Smooth muscle cell (in vitro differentiated cells): ENCODE measurements at regions not wholly inside any gene's neighbourhood (a gene's known extent, or its start where the extent isn't known, plus 50 kb on each side); places are given as distances from the start of the nearest gene placed in this dataset.

Source experiments
- DNase-seq: peaks from one replicate; lab custom pipeline; 2025; ENCODE audit not compliant: unreplicated experiment; lab: John Stamatoyannopoulos, UW
- H2AFZ ChIP-seq: fragments of 200-600 bp; sonication (generic); 2 replicates; pipeline ENCODE4 v1.6.0; 2016; ENCODE audit warnings: antibody characterized with exemption, low read depth, mild to moderate bottlenecking
- H3F3A ChIP-seq: fragments of 200-600 bp; sonication (generic); 2 replicates; pipeline ENCODE4 v1.6.0; 2017; ENCODE audit warnings: antibody characterized with exemption, low read depth
- H3K27ac ChIP-seq: fragments of 200-600 bp; sonication (generic); 2 replicates; pipeline ENCODE4 v1.5.1; 2016; ENCODE audit warnings: low read depth, mild to moderate bottlenecking
- H3K27me3 ChIP-seq: fragments of 200-600 bp; sonication (generic); 2 replicates; pipeline ENCODE4 v1.6.1; 2016; ENCODE audit warnings: low read depth, mild to moderate bottlenecking
- H3K36me3 ChIP-seq: fragments of 200-600 bp; sonication (generic); 2 replicates; pipeline ENCODE4 v1.5.1; 2016; ENCODE audit warnings: low read depth
- H3K4me1 ChIP-seq: fragments of 200-600 bp; sonication (generic); 2 replicates; pipeline ENCODE4 v1.5.1; 2016; ENCODE audit warnings: low read depth
- H3K4me2 ChIP-seq: fragments of 200-600 bp; sonication (generic); 2 replicates; pipeline ENCODE4 v1.6.0; 2016; ENCODE audit warnings: mild to moderate bottlenecking
- H3K4me3 ChIP-seq: fragments of 200-600 bp; sonication (generic); 2 replicates; pipeline ENCODE4 v1.5.1; 2016; ENCODE audit warnings: mild to moderate bottlenecking
- H3K79me2 ChIP-seq: fragments of 200-600 bp; sonication (generic); 2 replicates; pipeline ENCODE4 v1.6.0; 2016; ENCODE audit warnings: low read depth, mild to moderate bottlenecking
- H3K9ac ChIP-seq: fragments of 200-600 bp; sonication (generic); 2 replicates; pipeline ENCODE4 v1.6.0; 2016; ENCODE audit warnings: low read depth
- H3K9me3 ChIP-seq: fragments of 200-600 bp; sonication (generic); replicated peaks from 2 replicates; pipeline ENCODE4 v1.5.1; 2016; ENCODE audit warnings: low read depth
- H4K20me1 ChIP-seq: fragments of 200-600 bp; sonication (generic); 2 replicates; pipeline ENCODE4 v1.6.0; 2016; ENCODE audit warnings: low read depth
- WGBS: methylation state at CpG from one replicate; pipeline ENCODE4 v1.1.7; 2016; ENCODE audit warnings: low lambda C conversion rate; 5-methylcytosine and 5-hydroxymethylcytosine counted together
- TF ChIP-seq, protein P1 (sequence below): fragments of 200-600 bp; sonication (generic); IDR thresholded peaks from 2 replicates; pipeline ENCODE4 v1.5.1; 2017; ENCODE audit warnings: borderline replicate concordance, mild to moderate bottlenecking, antibody characterized with exemption; ENCODE audit not compliant: insufficient read depth, poor library complexity, severe bottlenecking

- Histone ChIP-seq H3K4me2 (no peak overlapping the region), H3K27ac (no peak overlapping the region), H3K9me3 (no peaks in the 10 kb centered on the region), H3F3A (no peaks in the 10 kb centered on the region), H3K4me1 (no peaks in the 10 kb centered on the region), H3K9ac (no peak overlapping the region), H4K20me1 (no peaks in the 10 kb centered on the region), H3K4me3 (no peak overlapping the region), H3K27me3 (peaks cover 5% of the 10 kb centered on the region), H2AFZ (no peak overlapping the region), H3K36me3 (no peaks in the 10 kb centered on the region), H3K79me2 (no peaks in the 10 kb centered on the region)
- WGBS, result 81% methylated on average over 4 of the region's 4 CpGs
- TF ChIP-seq, protein P1, sequence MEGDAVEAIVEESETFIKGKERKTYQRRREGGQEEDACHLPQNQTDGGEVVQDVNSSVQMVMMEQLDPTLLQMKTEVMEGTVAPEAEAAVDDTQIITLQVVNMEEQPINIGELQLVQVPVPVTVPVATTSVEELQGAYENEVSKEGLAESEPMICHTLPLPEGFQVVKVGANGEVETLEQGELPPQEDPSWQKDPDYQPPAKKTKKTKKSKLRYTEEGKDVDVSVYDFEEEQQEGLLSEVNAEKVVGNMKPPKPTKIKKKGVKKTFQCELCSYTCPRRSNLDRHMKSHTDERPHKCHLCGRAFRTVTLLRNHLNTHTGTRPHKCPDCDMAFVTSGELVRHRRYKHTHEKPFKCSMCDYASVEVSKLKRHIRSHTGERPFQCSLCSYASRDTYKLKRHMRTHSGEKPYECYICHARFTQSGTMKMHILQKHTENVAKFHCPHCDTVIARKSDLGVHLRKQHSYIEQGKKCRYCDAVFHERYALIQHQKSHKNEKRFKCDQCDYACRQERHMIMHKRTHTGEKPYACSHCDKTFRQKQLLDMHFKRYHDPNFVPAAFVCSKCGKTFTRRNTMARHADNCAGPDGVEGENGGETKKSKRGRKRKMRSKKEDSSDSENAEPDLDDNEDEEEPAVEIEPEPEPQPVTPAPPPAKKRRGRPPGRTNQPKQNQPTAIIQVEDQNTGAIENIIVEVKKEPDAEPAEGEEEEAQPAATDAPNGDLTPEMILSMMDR, result no peak
- no peak for DNase-seq
Measured at GRCh38 chr3:38966811-38967692, 84.7 kb downstream of the SCN11A start.

GRCh38 chr3:38964646-38965045 is 87.1 kb downstream of the SCN11A start:
- no peak overlapping the region for H3K4me3 ChIP-seq
- WGBS, result 85% methylated on average over 4 of the region's 4 CpGs
- no peak overlapping the region for H3K9ac ChIP-seq
- TF ChIP-seq, protein P1, result no peak
- H3K79me2 ChIP-seq, result no peaks in the 10 kb centered on the region
- no peaks in the 10 kb centered on the region for H3K27me3 ChIP-seq
- no peaks in the 10 kb centered on the region for H3K36me3 ChIP-seq
- no peaks in the 10 kb centered on the region for H3K9me3 ChIP-seq
- no peak overlapping the region for H3K4me2 ChIP-seq
- no peak for DNase-seq
- H3K4me1 ChIP-seq, result no peaks in the 10 kb centered on the region
- H3K27ac ChIP-seq, result no peak overlapping the region
- no peaks in the 10 kb centered on the region for H4K20me1 ChIP-seq
- H2AFZ ChIP-seq, result no peak overlapping the region
- no peaks in the 10 kb centered on the region for H3F3A ChIP-seq

- H2AFZ ChIP-seq, result no peak overlapping the region
- H3K36me3 ChIP-seq, result no peaks in the 10 kb centered on the region
- H3K9me3 ChIP-seq, result no peaks in the 10 kb centered on the region
- no peaks in the 10 kb centered on the region for H4K20me1 ChIP-seq
- WGBS, result 80% methylated on average over 5 of the region's 5 CpGs
- H3F3A ChIP-seq, result no peaks in the 10 kb centered on the region
- no peaks in the 10 kb centered on the region for H3K79me2 ChIP-seq
- TF ChIP-seq, protein P1, result no peak
- no peak overlapping the region for H3K9ac ChIP-seq
- H3K27ac ChIP-seq, result no peak overlapping the region
- H3K27me3 ChIP-seq, result no peaks in the 10 kb centered on the region
- H3K4me1 ChIP-seq, result no peaks in the 10 kb centered on the region
- no peak overlapping the region for H3K4me2 ChIP-seq
- no peak overlapping the region for H3K4me3 ChIP-seq
- no peak for DNase-seq
Measured at GRCh38 chr3:38964204-38964603, 87.5 kb downstream of the SCN11A start.
